A549 (cell line): ENCODE measurements at regions not wholly inside any gene's neighbourhood (a gene's known extent, or its start where the extent isn't known, plus 50 kb on each side); places are given as distances from the start of the nearest gene placed in this dataset.

Experiments
- CBX2 ChIP-seq: fragments of 200-600 bp; sonication (generic); IDR thresholded peaks from 2 replicates; pipeline ENCODE4 v1.6.1; 2016; ENCODE audit warnings: low read depth, mild to moderate bottlenecking, borderline replicate concordance
- CTCF ChIP-seq: fragments of >200 bp; sonication (Bioruptor Twin); formaldehyde crosslinking; IDR thresholded peaks from 3 replicates; pipeline ENCODE4 v1.5.1; 2016
- KDM5A ChIP-seq: fragments of 200-600 bp; sonication (generic); IDR thresholded peaks from 2 replicates; pipeline ENCODE4 v1.6.1; 2016; ENCODE audit warnings: antibody characterized with exemption, mild to moderate bottlenecking
- MYC ChIP-seq: IDR thresholded peaks from 2 replicates; pipeline ENCODE4 v1.6.1; 2012; ENCODE audit warnings: mild to moderate bottlenecking, inconsistent platforms, low read length, improper control_type of control experiment, borderline replicate concordance
- PBX3 ChIP-seq: IDR thresholded peaks from 2 replicates; pipeline ENCODE4 v1.6.1; 2012
- POLR2A ChIP-seq: IDR thresholded peaks from 2 replicates; pipeline ENCODE4 v1.6.1; 2012; ENCODE audit warnings: mild to moderate bottlenecking, low read length
- REST ChIP-seq: fragments of 200-600 bp; sonication (generic); IDR thresholded peaks from 2 replicates; pipeline ENCODE4 v1.6.1; 2016; ENCODE audit warnings: antibody characterized with exemption, mild to moderate bottlenecking, moderate library complexity
- RFX5 ChIP-seq: fragments of 450-650 bp; IDR thresholded peaks from 2 replicates; pipeline ENCODE4 v1.7.1; 2014; ENCODE audit warnings: antibody characterized with exemption, mild to moderate bottlenecking, moderate library complexity
- TP53 ChIP-seq: fragments of 250-450 bp; sonication (Bioruptor Pico); IDR thresholded peaks from 2 replicates; pipeline ENCODE4 v1.5.0; 2021; ENCODE audit warnings: mild to moderate bottlenecking, moderate library complexity
- USF2 ChIP-seq: fragments of 450-650 bp; IDR thresholded peaks from 2 replicates; pipeline ENCODE4 v1.6.1; 2014; ENCODE audit warnings: antibody characterized with exemption

- TF ChIP-seq TP53 (CRISPR knock-in tag) (no peak), REST (no peak), RFX5 (no peak), POLR2A (no peak), USF2 (no peak), MYC (no peak), CTCF (no peak), CBX2 (no peak), KDM5A (no peak), PBX3 (no peak)
Measured at GRCh38 chr13:21825801-21826200, 154.9 kb downstream of the FGF9 start.
